ENCODE measurements at regions not wholly inside any gene's neighbourhood (a gene's known extent, or its start where the extent isn't known, plus 50 kb on each side); places are given as distances from the start of the nearest gene placed in this dataset.

GRCh38 chr19:28939236-28939635 lies 273.7 kb downstream of the UQCRFS1 start:
- DNase-seq (no peak), ATAC-seq (ENCODE audit: low read depth) (no peak)
- H3K4me3 Mint-ChIP-seq, result no peak overlapping the region
- no peak overlapping the region for H3K27ac Mint-ChIP-seq
- no peaks in the 10 kb centered on the region for H3K27me3 Mint-ChIP-seq
- TF ChIP-seq CTCF (IDR thresholded peaks at IDR 0.05), result no peak
- ChIA-PET CTCF (no interaction called here), POLR2A (no interaction called here)
- intact Hi-C loops (cut with micrococcal nuclease), result no loop called here
- H3K4me1 Mint-ChIP-seq, result no peaks in the 10 kb centered on the region
- H3K9me3 Mint-ChIP-seq, result peaks cover 6% of the 10 kb centered on the region
- H3K36me3 Mint-ChIP-seq (ENCODE audit: low read depth), result no peaks in the 10 kb centered on the region

- H3K36me3 Mint-ChIP-seq (ENCODE audit: low read depth), result no peaks in the 10 kb centered on the region
- no peak overlapping the region for H3K4me3 Mint-ChIP-seq
- peaks cover 5% of the 10 kb centered on the region for H3K9me3 Mint-ChIP-seq
- no peak for TF ChIP-seq CTCF (IDR thresholded peaks at IDR 0.05)
- ChIA-PET POLR2A (no interaction called here), CTCF (no interaction called here)
- intact Hi-C loops (cut with micrococcal nuclease), result no loop called here
- H3K27ac Mint-ChIP-seq, result no peak overlapping the region
- ATAC-seq (ENCODE audit: low read depth) (no peak), DNase-seq (no peak)
- no peaks in the 10 kb centered on the region for H3K4me1 Mint-ChIP-seq
- H3K27me3 Mint-ChIP-seq, result no peaks in the 10 kb centered on the region
These were observed 276.9 kb downstream of the UQCRFS1 start for GRCh38 chr19:28936001-28936400.

GRCh38 chr19:28934631-28935030 lies 278.3 kb downstream of the UQCRFS1 start:
- intact Hi-C loops (cut with micrococcal nuclease), result loop anchor here (1.0 kb wide), 1 partner anchor 31 kb away; no protein-coding TSS in a partner anchor
- CTCF ChIA-PET, result no interaction called here
- DNase-seq (no peak), ATAC-seq (ENCODE audit: low read depth) (no peak)
- peaks cover 5% of the 10 kb centered on the region for H3K9me3 Mint-ChIP-seq
- no peak overlapping the region for H3K27ac Mint-ChIP-seq
- no peaks in the 10 kb centered on the region for H3K27me3 Mint-ChIP-seq
- TF ChIP-seq CTCF (IDR thresholded peaks at IDR 0.05), result no peak
- POLR2A ChIA-PET, result no interaction called here
- H3K4me1 Mint-ChIP-seq, result no peaks in the 10 kb centered on the region
- H3K4me3 Mint-ChIP-seq, result no peak overlapping the region
- no peaks in the 10 kb centered on the region for H3K36me3 Mint-ChIP-seq (ENCODE audit: low read depth)

- Mint-ChIP-seq H3K4me3 (no peak overlapping the region), H3K27me3 (no peaks in the 10 kb centered on the region), H3K9me3 (peaks cover 2% of the 10 kb centered on the region), H3K27ac (no peak overlapping the region), H3K36me3 (ENCODE audit: low read depth) (no peaks in the 10 kb centered on the region), H3K4me1 (no peaks in the 10 kb centered on the region)
- POLR2A ChIA-PET, result no interaction called here
- no peak for TF ChIP-seq CTCF (IDR thresholded peaks at IDR 0.05)
- intact Hi-C loops (cut with micrococcal nuclease), result no loop called here
- DNase-seq (no peak), ATAC-seq (ENCODE audit: low read depth) (no peak)
- CTCF ChIA-PET, result no interaction called here
These were observed 279.9 kb downstream of the UQCRFS1 start for GRCh38 chr19:28933039-28933438.

- CTCF ChIA-PET, result no interaction called here
- no peaks in the 10 kb centered on the region for H3K36me3 Mint-ChIP-seq (ENCODE audit: low read depth)
- POLR2A ChIA-PET, result no interaction called here
- DNase-seq (no peak), ATAC-seq (ENCODE audit: low read depth) (no peak)
- no peak overlapping the region for H3K27ac Mint-ChIP-seq
- no peaks in the 10 kb centered on the region for H3K27me3 Mint-ChIP-seq
- H3K4me3 Mint-ChIP-seq, result no peak overlapping the region
- peaks cover 2% of the 10 kb centered on the region for H3K9me3 Mint-ChIP-seq
- no peak for TF ChIP-seq CTCF (IDR thresholded peaks at IDR 0.05)
- intact Hi-C loops (cut with micrococcal nuclease), result no loop called here
- H3K4me1 Mint-ChIP-seq, result no peaks in the 10 kb centered on the region
These were observed 280.5 kb downstream of the UQCRFS1 start for GRCh38 chr19:28932446-28932845.
